ENCODE measurements at regions not wholly inside any gene's neighbourhood (a gene's known extent, or its start where the extent isn't known, plus 50 kb on each side); places are given as distances from the start of the nearest gene placed in this dataset.

DNA sequence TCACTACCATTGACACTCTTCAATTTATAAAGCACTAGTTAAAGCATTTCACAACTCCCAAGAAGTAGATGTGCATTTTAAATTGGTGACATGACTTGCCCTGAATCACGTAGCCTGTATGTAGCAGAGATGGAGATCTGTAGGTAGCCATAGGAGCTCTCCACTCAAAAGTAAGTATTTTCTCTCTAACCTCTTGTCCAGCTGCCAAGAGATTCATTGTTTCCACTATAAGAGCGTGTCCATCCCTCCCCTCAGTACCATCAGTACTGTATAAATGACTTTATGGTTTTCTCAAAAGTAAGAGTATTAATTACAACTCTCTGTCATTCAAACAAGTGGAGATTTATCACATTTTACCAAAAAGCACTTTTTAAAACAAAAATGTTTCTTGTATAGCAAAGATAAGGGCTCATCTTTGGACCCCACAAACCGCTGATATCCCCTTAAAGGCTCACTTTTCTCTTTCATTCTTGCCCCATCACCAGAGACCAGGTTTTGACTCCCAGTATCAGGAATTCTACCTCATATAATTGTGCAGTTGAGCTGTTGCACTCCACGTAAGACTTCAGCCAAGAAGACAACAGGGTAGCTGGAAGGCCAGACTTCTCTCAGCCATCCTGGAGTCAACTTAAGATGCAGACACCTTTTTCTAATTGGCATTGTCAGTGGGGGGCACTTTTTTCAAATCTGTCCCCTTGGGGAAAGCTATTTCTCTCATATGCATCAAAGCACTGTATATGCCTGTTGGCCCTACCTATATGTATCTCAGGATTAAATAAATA lies 78.0 kb upstream of the GALNT5 start (continued):
- TF ChIP-seq, protein P1, sequence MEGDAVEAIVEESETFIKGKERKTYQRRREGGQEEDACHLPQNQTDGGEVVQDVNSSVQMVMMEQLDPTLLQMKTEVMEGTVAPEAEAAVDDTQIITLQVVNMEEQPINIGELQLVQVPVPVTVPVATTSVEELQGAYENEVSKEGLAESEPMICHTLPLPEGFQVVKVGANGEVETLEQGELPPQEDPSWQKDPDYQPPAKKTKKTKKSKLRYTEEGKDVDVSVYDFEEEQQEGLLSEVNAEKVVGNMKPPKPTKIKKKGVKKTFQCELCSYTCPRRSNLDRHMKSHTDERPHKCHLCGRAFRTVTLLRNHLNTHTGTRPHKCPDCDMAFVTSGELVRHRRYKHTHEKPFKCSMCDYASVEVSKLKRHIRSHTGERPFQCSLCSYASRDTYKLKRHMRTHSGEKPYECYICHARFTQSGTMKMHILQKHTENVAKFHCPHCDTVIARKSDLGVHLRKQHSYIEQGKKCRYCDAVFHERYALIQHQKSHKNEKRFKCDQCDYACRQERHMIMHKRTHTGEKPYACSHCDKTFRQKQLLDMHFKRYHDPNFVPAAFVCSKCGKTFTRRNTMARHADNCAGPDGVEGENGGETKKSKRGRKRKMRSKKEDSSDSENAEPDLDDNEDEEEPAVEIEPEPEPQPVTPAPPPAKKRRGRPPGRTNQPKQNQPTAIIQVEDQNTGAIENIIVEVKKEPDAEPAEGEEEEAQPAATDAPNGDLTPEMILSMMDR (conservative IDR thresholded peaks at IDR 0.05; ENCODE audit: low read depth in 2 of 2) = no peak
- TF ChIP-seq ZNF331 (CRISPR knock-in tag; IDR thresholded peaks at IDR 0.05; ENCODE audit: low read depth) (no peak), POLR2AphosphoS5 (IDR thresholded peaks at IDR 0.05; ENCODE audit: low read depth) (no peak), CREB1 (CRISPR knock-in tag; IDR thresholded peaks at IDR 0.05; ENCODE audit: low read depth) (no peak), JUNB (IDR thresholded peaks at IDR 0.05; ENCODE audit: unreplicated experiment) (no peak), EZH2 (IDR thresholded peaks at IDR 0.05; ENCODE audit: low read depth, unreplicated experiment) (no peak), ZNF114 (CRISPR knock-in tag; IDR thresholded peaks at IDR 0.05) (no peak), STAT1 (IDR thresholded peaks at IDR 0.05; ENCODE audit: unreplicated experiment) (no peak)

DNA sequence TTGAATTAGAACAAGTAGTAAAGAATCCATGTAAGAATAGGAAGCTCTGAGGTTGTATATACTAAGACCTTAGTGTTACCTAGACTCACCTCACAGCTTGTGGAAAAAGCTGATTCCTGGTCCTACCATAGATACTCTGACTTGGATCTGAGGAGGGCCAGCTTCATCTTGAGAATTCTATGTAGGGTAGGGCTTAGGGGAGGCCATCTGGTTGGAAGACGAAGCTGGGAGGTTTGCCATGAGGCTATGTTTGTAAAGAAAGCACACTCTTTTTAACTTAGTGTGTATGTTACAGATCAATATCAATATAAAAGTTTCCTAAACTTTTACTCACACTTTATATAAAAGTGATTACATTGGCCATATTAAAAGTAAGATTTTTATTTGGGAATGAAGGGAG lies 77.1 kb upstream of the GALNT5 start:
- Mint-ChIP-seq H3K27ac (no peak overlapping the region), H3K4me1 (0 out of 3 replicates have a peak, but pooled peaks cover 2% of the 10 kb centered on the region), H3K9me3 (no peaks in the 10 kb centered on the region), H3K36me3 (ENCODE audit: low read depth) (peaks cover 2% of the 10 kb centered on the region; the same call in 1 of the 3 replicates), H3K27me3 (ENCODE audit: insufficient read depth, low read depth, poor library complexity) (no peaks in the 10 kb centered on the region), H3K4me3 (no peak overlapping the region)
- Histone ChIP-seq H2AFZ (no peak overlapping the region), H3K36me3 (ENCODE audit: insufficient read depth) (no peaks in the 10 kb centered on the region), H3K27me3 (ENCODE audit: insufficient read depth) (no peaks in the 10 kb centered on the region), H3K79me2 (replicated peaks; ENCODE audit: insufficient read depth) (no peaks in the 10 kb centered on the region), H3K4me1 (ENCODE audit: insufficient read depth) (no peaks in the 10 kb centered on the region; the same call in 1 of the 2 replicates), H3K9me2 (ENCODE audit: insufficient read depth) (0 out of 2 replicates have a peak, but pooled peaks cover 5% of the 10 kb centered on the region), H4K20me1 (replicated peaks; ENCODE audit: insufficient read depth) (no peaks in the 10 kb centered on the region), H3K4me3 (no peak overlapping the region), H3F3A (replicated peaks; ENCODE audit: low read depth) (no peaks in the 10 kb centered on the region), H3K27ac (ENCODE audit: low read depth) (no peak overlapping the region), H3K4me2 (no peak overlapping the region)
- no peak for ATAC-seq
- no peak for DNase-seq (ENCODE audit: low spot score)
- TF ChIP-seq, protein P1 (conservative IDR thresholded peaks at IDR 0.05; ENCODE audit: low read depth in 2 of 2) = no peak
- TF ChIP-seq EZH2phosphoT487 (IDR thresholded peaks at IDR 0.05; ENCODE audit: unreplicated experiment) (no peak), NANOG (IDR thresholded peaks at IDR 0.05; ENCODE audit: borderline replicate concordance) (no peak), POLR2AphosphoS5 (IDR thresholded peaks at IDR 0.05; ENCODE audit: low read depth) (no peak), CREB1 (CRISPR knock-in tag; IDR thresholded peaks at IDR 0.05; ENCODE audit: low read depth) (no peak), STAT1 (IDR thresholded peaks at IDR 0.05; ENCODE audit: unreplicated experiment) (no peak), JUNB (IDR thresholded peaks at IDR 0.05; ENCODE audit: unreplicated experiment) (no peak), EZH2 (IDR thresholded peaks at IDR 0.05; ENCODE audit: low read depth, unreplicated experiment) (no peak), ZNF114 (CRISPR knock-in tag; IDR thresholded peaks at IDR 0.05) (no peak)
- TF ChIP-seq, protein P2, sequence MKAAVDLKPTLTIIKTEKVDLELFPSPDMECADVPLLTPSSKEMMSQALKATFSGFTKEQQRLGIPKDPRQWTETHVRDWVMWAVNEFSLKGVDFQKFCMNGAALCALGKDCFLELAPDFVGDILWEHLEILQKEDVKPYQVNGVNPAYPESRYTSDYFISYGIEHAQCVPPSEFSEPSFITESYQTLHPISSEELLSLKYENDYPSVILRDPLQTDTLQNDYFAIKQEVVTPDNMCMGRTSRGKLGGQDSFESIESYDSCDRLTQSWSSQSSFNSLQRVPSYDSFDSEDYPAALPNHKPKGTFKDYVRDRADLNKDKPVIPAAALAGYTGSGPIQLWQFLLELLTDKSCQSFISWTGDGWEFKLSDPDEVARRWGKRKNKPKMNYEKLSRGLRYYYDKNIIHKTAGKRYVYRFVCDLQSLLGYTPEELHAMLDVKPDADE (IDR thresholded peaks at IDR 0.05) = no peak
- TF ChIP-seq, protein P3, sequence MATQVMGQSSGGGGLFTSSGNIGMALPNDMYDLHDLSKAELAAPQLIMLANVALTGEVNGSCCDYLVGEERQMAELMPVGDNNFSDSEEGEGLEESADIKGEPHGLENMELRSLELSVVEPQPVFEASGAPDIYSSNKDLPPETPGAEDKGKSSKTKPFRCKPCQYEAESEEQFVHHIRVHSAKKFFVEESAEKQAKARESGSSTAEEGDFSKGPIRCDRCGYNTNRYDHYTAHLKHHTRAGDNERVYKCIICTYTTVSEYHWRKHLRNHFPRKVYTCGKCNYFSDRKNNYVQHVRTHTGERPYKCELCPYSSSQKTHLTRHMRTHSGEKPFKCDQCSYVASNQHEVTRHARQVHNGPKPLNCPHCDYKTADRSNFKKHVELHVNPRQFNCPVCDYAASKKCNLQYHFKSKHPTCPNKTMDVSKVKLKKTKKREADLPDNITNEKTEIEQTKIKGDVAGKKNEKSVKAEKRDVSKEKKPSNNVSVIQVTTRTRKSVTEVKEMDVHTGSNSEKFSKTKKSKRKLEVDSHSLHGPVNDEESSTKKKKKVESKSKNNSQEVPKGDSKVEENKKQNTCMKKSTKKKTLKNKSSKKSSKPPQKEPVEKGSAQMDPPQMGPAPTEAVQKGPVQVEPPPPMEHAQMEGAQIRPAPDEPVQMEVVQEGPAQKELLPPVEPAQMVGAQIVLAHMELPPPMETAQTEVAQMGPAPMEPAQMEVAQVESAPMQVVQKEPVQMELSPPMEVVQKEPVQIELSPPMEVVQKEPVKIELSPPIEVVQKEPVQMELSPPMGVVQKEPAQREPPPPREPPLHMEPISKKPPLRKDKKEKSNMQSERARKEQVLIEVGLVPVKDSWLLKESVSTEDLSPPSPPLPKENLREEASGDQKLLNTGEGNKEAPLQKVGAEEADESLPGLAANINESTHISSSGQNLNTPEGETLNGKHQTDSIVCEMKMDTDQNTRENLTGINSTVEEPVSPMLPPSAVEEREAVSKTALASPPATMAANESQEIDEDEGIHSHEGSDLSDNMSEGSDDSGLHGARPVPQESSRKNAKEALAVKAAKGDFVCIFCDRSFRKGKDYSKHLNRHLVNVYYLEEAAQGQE (IDR thresholded peaks at IDR 0.05; ENCODE audit: unreplicated experiment) = no peak
